Gastrocnemius medialis (tissue), 4 donors: ENCODE measurements at regions not wholly inside any gene's neighbourhood (a gene's known extent, or its start where the extent isn't known, plus 50 kb on each side); places are given as distances from the start of the nearest gene placed in this dataset.

Experiments used
- CTCF ChIP-seq, 5 experiments: fragments of 450-650 bp in 3 of 5; fragments of 200-600 bp in 2 of 5; sonication (generic) in 2 of 5; IDR thresholded peaks in 4 of 5; conservative IDR thresholded peaks in 1 of 5; 1 replicate in 4 of 5; 2 replicates in 1 of 5; pipeline ENCODE4 v1.5.1; 2016 to 2019; ENCODE audit warnings: antibody characterized with exemption in 5 of 5, mild to moderate bottlenecking in 3 of 5, moderate library complexity in 3 of 5
- POLR2A ChIP-seq, 2 donors: fragments of 450-650 bp; IDR thresholded peaks; one replicate each; pipeline ENCODE4 v1.6.1; 2017; ENCODE audit warnings: antibody characterized with exemption in 2 of 2, mild to moderate bottlenecking in 2 of 2, moderate library complexity in 2 of 2

- TF ChIP-seq CTCF (IDR thresholded peaks at IDR 0.05 in 4 of 5, conservative IDR thresholded peaks at IDR 0.05 in 1 of 5) (no peak), POLR2A (IDR thresholded peaks at IDR 0.05) (no peak)
Observed at GRCh38 chr3:63151897-63152296, 126.2 kb upstream of the SYNPR start.
